22Rv1 (cell line): ENCODE measurements at regions not wholly inside any gene's neighbourhood (a gene's known extent, or its start where the extent isn't known, plus 50 kb on each side); places are given as distances from the start of the nearest gene placed in this dataset.

Experiments
- ZFX ChIP-seq: fragments of 450-650 bp; IDR thresholded peaks from 2 replicates; pipeline ENCODE4 v1.6.1; 2017; ENCODE audit warnings: antibody characterized with exemption, borderline replicate concordance
- TF ChIP-seq, protein P1 (sequence below): fragments of 450-650 bp; IDR thresholded peaks from 2 replicates; pipeline ENCODE4 v1.5.1; 2017; ENCODE audit warnings: mild to moderate bottlenecking

DNA sequence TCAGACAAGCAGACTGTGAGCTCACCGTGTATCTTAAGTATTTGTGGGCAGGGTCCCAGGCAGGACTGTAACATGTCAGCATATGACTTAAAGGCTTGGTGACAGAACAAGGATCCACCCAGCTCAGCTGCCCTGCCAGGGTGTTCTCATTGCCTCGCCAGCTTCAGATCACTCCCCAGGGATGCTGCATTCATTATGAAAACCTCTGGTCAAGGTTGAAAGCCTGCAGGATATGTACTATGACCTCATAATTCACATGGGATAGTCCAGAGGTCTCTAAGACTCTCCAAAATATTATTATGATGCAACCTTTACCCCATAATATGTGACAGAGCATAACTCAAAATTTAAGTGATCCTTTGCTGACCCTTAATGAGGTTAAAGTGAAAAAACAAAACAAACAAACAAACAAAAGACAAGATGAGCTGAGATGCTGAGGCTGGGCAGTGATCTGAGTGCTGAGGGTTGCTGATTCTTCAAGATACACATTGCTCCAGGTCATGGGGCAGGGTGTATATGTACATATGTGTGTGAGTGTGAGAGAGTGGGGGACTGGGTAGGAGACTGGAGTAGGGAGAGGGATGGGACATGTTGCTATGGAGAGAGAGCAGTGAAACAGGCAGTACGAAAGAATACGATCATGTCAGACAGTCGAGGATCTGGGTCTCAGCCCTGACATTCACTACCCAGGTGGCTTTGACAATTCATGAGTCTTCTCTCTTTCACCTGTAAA is 98.8 kb upstream of the DUSP10 start:
- TF ChIP-seq, protein P1, sequence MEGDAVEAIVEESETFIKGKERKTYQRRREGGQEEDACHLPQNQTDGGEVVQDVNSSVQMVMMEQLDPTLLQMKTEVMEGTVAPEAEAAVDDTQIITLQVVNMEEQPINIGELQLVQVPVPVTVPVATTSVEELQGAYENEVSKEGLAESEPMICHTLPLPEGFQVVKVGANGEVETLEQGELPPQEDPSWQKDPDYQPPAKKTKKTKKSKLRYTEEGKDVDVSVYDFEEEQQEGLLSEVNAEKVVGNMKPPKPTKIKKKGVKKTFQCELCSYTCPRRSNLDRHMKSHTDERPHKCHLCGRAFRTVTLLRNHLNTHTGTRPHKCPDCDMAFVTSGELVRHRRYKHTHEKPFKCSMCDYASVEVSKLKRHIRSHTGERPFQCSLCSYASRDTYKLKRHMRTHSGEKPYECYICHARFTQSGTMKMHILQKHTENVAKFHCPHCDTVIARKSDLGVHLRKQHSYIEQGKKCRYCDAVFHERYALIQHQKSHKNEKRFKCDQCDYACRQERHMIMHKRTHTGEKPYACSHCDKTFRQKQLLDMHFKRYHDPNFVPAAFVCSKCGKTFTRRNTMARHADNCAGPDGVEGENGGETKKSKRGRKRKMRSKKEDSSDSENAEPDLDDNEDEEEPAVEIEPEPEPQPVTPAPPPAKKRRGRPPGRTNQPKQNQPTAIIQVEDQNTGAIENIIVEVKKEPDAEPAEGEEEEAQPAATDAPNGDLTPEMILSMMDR, result no peak
- no peak for TF ChIP-seq ZFX
